Adrenal gland (tissue), 9 donors: ENCODE measurements at regions not wholly inside any gene's neighbourhood (a gene's known extent, or its start where the extent isn't known, plus 50 kb on each side); places are given as distances from the start of the nearest gene placed in this dataset.

Experiments
- DNase-seq, 7 donors: peaks; one replicate each; pipeline ENCODE4 v3.0.0-alpha.2; 2019 to 2020
- H3K27ac ChIP-seq, 5 donors: fragments of 200-600 bp; sonication (generic) in 4 of 5; 1 replicate in 3 of 5; 2 replicates in 2 of 5; pipeline versions ENCODE4 v1.5.1 to v1.8.0; 2016 to 2020; ENCODE audit warnings: mild to moderate bottlenecking in 1 of 5
- H3K27me3 ChIP-seq: fragments of 200-600 bp; 2 replicates; pipeline ENCODE4 v1.8.0; 2021
- H3K36me3 ChIP-seq, 2 donors: fragments of 200-600 bp; replicated peaks in 1 of 2; 1 replicate in 1 of 2; 2 replicates in 1 of 2; pipeline versions ENCODE4 v1.5.1 to v1.8.0; 2018 to 2022
- H3K4me1 ChIP-seq, 2 donors: fragments of 200-600 bp; replicated peaks in 1 of 2; 1 replicate in 1 of 2; 2 replicates in 1 of 2; pipeline versions ENCODE4 v1.5.1 to v1.8.0; 2018 to 2021
- H3K4me3 ChIP-seq, 4 donors: fragments of 200-600 bp; sonication (generic) in 3 of 4; one replicate each; pipeline ENCODE4 v1.5.1; 2016 to 2018
- H3K9me3 ChIP-seq, 3 donors: fragments of 200-600 bp; sonication (generic) in 1 of 3; replicated peaks in 1 of 3; 1 replicate in 2 of 3; 2 replicates in 1 of 3; pipeline versions ENCODE4 v1.5.1 to v1.8.0; 2016 to 2021
- CTCF ChIP-seq, 6 experiments: fragments of 450-650 bp in 4 of 6; fragments of 200-600 bp in 2 of 6; sonication (generic) in 1 of 6; IDR thresholded peaks; 1 replicate in 5 of 6; 2 replicates in 1 of 6; pipeline versions ENCODE4 v1.5.1 to v1.8.0; 2016 to 2021; ENCODE audit warnings: antibody characterized with exemption in 6 of 6, mild to moderate bottlenecking in 2 of 6, moderate library complexity in 1 of 6
- POLR2A ChIP-seq, 2 donors: fragments of 450-650 bp; IDR thresholded peaks; one replicate each; pipeline ENCODE4 v1.6.1; 2017; ENCODE audit warnings: antibody characterized with exemption in 2 of 2, mild to moderate bottlenecking in 2 of 2, moderate library complexity in 1 of 2
- WGBS, 4 donors: extraction: QIAGEN DNeasy Blood & Tissue Kit in 2 of 4; methylation state at CpG; one replicate each; pipeline versions ENCODE4 v1.1.5 to v1.1.7; 2013 to 2017; 5-methylcytosine and 5-hydroxymethylcytosine counted together
- intact Hi-C, 2 donors: fragments of 100-400 bp; cut with DNase I; formaldehyde crosslinking; loops; one replicate each; pipeline versions ENCODE4 v1.14.1 to v1.15.0; 2022 to 2023
- donor health status: healthy with polysubstance abuse.
- donor health status: Bipolar disorder and iron deficiency.
- donor health status: DM: yes; HTN: yes; CAD: no.
- donor health status: DM: no; HTN: no; CAD: no.
- donor health status: DM: no; HTN: no; CAD: no.

- H3K27me3 ChIP-seq, result no peaks in the 10 kb centered on the region
- 72 to 77% (median 73%) methylated on average over 2 of the region's 2 CpGs for WGBS, 4 donors
- H3K9me3 ChIP-seq, result no peaks in the 10 kb centered on the region
- no peaks in the 10 kb centered on the region for H3K36me3 ChIP-seq
- intact Hi-C loops, result no loop called here
- DNase-seq, result no peak
- TF ChIP-seq CTCF (IDR thresholded peaks at IDR 0.05) (no peak), POLR2A (IDR thresholded peaks at IDR 0.05) (no peak)
- H3K4me1 ChIP-seq, result no peaks in the 10 kb centered on the region
- H3K4me3 ChIP-seq, result no peak overlapping the region
- H3K27ac ChIP-seq, result no peak overlapping the region
Measured at GRCh38 chr12:28941248-28941647, 207.8 kb upstream of the FAR2 start.

GRCh38 chr12:28946361-28946760, 202.7 kb upstream of the FAR2 start:
- 69 to 72% (median 70%) methylated on average over 6 of the region's 6 CpGs for WGBS, 4 donors
- H3K9me3 ChIP-seq, result no peaks in the 10 kb centered on the region
- TF ChIP-seq POLR2A (IDR thresholded peaks at IDR 0.05) (no peak), CTCF (IDR thresholded peaks at IDR 0.05) (no peak)

GRCh38 chr12:28948685-28949084, 200.4 kb upstream of the FAR2 start:
- 75 to 95% (median 90%) methylated on average over 1 of the region's 1 CpG for WGBS, 4 donors
- H3K27ac ChIP-seq, result no peak overlapping the region
- no peak overlapping the region for H3K4me3 ChIP-seq
- H3K9me3 ChIP-seq, result no peaks in the 10 kb centered on the region
- TF ChIP-seq CTCF (IDR thresholded peaks at IDR 0.05) (no peak), POLR2A (IDR thresholded peaks at IDR 0.05) (no peak)
- no peaks in the 10 kb centered on the region for H3K36me3 ChIP-seq
- intact Hi-C loops, result no loop called here
- no peak for DNase-seq
- no peaks in the 10 kb centered on the region for H3K4me1 ChIP-seq
- no peaks in the 10 kb centered on the region for H3K27me3 ChIP-seq

More at GRCh38 chr12:28946361-28946760, 202.7 kb upstream of the FAR2 start:
- Histone ChIP-seq H3K36me3 (no peaks in the 10 kb centered on the region), H3K27ac (no peak overlapping the region), H3K4me3 (no peak overlapping the region), H3K27me3 (no peaks in the 10 kb centered on the region), H3K4me1 (no peaks in the 10 kb centered on the region)
- intact Hi-C loops, result no loop called here
- peak in 1 of 7 donors; percentile 1 for DNase-seq

- WGBS, 4 donors, result 38 to 91% (median 78%) methylated on average over 1 of the region's 1 CpG
- no peak for DNase-seq
- Histone ChIP-seq H3K9me3 (no peaks in the 10 kb centered on the region), H3K36me3 (no peaks in the 10 kb centered on the region), H3K27me3 (no peaks in the 10 kb centered on the region), H3K4me1 (no peaks in the 10 kb centered on the region), H3K27ac (no peak overlapping the region), H3K4me3 (no peak overlapping the region)
- intact Hi-C loops, result no loop called here
- no peak for TF ChIP-seq CTCF (IDR thresholded peaks at IDR 0.05)
- TF ChIP-seq POLR2A (IDR thresholded peaks at IDR 0.05), result no peak
Measured at GRCh38 chr12:28949184-28949583, 199.9 kb upstream of the FAR2 start.
